ENCODE measurements at regions not wholly inside any gene's neighbourhood (a gene's known extent, or its start where the extent isn't known, plus 50 kb on each side); places are given as distances from the start of the nearest gene placed in this dataset.
"Not testable (repeated sequence)": the region's sequence is repeated elsewhere in the genome, so short reads cannot be mapped to it uniquely, and the experiment has no call there.

GRCh38 chr5:57937025-57937424 lies 454.4 kb upstream of the ACTBL2 start:
- no peak for DNase-seq

DNA sequence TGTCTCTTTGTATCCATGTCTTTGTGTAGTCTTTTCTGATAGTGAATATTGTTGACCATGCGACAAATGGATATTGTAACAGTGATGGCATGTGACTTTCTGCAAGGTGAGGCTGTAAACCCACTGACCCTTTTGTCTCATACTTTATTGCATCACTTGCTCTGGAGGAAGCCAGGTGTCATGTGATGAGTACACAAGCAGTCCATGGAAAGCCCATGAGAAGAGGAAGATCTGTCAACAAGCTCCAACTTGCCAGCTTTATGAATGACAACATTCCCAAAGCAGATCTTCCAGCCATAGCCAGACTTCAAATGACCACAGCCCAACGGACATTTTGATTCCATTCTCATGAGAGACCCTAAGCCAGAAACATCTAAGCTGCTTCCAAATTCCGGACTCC lies 450.1 kb upstream of the ACTBL2 start:
- no peak for DNase-seq

- no peak for DNase-seq
Observed at GRCh38 chr5:57931807-57932206, 449.2 kb upstream of the ACTBL2 start.

DNA sequence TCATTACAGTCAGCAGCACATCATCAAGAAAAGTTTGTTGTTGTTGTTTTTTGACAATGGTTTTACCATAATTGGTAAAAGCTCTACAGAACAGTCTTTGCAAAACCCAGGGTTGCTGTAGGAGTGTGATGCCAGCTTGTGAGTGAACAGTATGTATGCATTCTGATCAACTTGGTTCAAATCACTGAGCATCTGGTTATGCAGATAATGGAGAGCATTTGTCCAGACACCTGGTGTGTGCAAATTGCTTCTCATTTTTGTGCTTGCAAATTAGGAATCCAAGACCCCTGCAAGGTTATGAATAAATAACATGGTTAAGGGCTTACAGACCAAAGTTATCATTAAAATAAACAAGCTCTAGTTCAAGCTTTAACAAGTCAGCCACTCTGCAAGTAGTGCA lies 448.7 kb upstream of the ACTBL2 start:
- no peak for DNase-seq

- no peak for DNase-seq
Observed at GRCh38 chr5:57929271-57929670, 446.7 kb upstream of the ACTBL2 start.

- not testable (repeated sequence) for DNase-seq
Observed at GRCh38 chr5:57923094-57923493, 440.5 kb upstream of the ACTBL2 start.

GRCh38 chr5:57917004-57917403 lies 434.4 kb upstream of the ACTBL2 start:
- DNase-seq: no peak

DNA sequence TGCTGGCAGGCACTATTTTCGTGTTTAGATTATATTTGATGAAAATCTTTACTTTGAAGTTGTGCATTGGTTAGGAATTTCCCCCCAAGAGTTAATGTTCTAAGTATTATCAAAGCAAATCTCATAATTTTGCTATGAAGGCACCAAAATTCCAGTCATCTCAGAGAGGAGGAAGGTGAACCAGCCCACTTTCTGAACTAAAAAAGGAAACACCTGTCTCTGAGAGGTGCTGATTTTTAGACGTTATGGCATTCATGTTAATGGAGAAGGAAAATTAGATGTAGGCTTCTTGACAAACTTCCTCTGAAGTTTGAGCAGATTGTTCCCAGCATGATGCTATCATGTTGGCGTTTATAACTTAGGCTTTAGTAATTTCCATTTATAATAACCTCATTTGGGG lies 432.9 kb upstream of the ACTBL2 start:
- no peak for DNase-seq

DNA sequence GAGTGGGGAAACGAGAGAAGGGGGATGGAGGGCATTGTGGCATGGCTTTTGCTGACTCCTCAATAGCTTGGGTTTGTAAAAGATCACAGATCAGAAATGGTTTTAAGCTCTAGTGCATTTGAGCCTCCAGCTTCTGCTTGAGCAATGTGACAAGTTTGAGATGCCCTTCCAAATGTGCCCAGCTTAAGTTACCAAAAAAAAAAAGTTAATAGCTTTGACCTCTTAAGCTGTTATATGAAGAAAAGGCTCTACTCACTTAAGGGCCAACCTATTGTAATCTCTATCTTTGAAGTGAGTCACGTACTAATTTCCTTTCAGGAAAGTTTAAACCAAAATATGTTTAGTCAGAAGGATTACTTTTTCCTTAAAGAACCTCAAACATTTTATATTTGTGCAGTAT lies 428.8 kb upstream of the ACTBL2 start:
- DNase-seq: no peak

GRCh38 chr5:57906671-57907070 lies 424.1 kb upstream of the ACTBL2 start:
- no peak for DNase-seq

GRCh38 chr5:57903458-57903857 lies 420.8 kb upstream of the ACTBL2 start:
- DNase-seq: no peak

DNA sequence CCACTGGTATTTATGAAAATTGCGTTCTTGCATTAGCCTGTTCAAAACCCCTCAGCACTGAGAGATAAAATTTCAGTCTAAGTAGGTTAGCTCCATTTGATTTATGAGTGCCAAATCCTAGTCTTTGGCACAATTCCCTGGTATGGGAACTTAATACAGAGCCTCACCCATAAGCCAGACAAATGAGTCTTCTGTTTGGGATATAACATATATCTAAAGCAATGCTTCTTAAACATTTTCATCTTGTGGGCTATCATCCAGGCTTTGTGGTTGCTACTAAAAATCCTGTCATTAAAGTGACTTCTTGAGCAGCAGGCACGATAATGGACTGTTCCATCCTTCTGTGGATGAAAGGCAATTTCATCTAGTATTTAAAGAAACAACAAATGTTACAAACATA lies 419.5 kb upstream of the ACTBL2 start:
- no peak for DNase-seq

GRCh38 chr5:57900381-57900944 lies 417.9 kb upstream of the ACTBL2 start:
- DNase-seq: no peak

DNA sequence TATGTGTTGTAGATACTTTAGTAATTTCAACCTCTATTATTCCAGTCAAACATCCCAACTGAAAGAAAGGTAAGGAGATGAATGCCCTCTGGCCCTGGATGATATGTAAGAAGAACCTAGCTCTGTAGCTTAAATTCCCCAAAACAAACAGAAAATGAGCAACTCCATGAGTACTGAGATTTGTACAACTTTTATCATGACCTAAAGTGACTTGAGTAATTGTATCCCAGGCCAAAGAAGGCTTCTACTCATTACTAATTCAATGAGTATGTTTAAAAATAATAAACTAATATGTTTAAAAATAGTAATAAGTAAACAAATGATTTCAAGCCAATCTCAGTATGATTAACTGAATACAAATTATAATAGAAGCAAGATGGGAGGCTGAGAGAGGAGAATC lies 414.0 kb upstream of the ACTBL2 start:
- no peak for DNase-seq

DNA sequence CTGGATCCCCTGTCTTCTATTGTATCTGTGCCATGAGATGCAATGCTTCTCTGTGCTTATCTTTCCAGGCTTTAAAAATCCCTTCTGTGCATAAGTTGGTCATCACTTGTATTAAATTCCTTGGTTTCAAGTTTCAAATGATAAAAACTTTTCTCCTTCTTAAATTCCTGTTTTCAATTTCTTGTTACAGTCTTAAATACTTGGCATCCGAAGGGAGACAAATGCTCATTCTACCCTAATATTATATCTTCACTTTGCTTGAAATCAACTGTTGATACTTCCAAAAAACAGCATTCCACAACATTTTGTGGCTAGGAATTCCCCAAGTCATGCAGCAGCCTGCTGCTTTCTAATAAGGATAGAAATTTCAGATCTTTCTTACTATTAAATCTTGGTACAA lies 413.2 kb upstream of the ACTBL2 start:
- no peak for DNase-seq

DNA sequence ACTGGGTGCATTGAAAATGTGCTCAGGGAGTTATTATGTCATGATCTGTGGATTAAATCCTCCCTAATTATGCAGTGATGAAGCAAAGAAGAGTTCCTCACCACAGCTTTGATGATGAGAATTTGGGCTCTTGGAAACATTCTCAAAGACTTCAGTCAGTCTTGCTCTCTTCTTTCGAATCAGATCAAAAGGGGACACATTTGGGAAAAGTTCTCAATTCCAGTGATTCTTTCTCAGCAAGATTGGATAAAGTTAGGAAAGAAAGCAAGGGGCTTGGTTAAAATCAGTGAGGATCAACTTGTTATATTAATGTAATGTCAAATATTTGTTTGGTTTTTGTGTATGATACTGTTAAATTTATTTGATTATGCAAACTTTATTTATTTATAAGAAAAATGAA lies 411.3 kb upstream of the ACTBL2 start:
- no peak for DNase-seq

- no peak for DNase-seq
Observed at GRCh38 chr5:57891443-57891842, 408.8 kb upstream of the ACTBL2 start.

DNA sequence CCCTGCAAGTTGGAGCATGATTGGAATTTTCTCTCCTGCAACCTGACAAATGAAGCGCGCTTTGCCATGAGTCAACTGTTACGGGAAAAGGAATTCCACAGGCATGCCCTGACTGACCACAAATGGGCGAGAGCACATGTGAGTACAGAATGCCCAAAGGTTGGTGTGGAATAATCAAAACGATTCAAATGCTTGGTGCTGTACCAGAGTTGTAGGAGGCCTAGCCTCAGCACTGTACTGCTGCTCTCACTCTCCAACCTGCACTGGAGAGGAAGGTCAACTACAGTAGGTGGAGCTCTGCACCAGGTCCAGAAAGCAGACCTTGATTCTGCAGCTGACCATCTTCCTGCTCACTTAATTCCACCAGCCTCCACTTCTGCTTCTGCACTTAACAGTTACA lies 406.9 kb upstream of the ACTBL2 start:
- DNase-seq: no peak

- no peak for DNase-seq
Observed at GRCh38 chr5:57887851-57888621, 405.4 kb upstream of the ACTBL2 start.

DNA sequence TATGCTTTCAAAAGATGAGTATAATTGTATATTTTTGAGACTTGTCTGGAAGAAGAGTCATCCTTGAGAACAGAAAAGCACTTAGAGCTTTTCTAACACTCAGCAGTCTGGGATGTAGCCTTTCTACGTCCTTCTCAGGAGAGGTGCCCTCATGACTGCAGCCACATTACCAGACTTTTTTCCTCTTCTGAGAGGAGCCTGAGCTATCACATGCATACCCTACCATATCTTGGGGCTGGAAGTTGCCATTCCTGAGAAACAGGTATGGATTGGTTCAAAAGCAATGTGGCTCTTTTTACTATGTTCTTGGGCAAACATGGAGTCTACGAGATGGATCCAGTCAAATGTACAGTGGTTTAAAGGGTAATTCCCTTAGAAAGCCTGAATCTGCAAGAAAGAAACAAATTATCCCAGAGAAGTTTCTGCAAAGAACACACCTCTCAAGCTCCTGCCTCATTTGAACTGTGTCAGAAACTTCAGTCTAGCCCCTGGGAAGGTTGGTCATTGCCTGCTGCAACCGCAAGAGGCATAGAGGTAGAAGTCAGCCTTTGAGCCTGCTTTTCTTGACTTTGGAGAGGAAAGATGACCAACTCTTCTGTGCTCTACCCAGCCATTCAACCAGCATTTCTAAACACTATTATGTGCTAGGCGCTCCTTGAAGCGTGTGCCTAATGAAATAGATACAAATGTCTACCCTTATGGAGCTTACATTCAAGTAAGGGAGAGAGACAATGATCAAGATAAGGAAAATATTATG lies 401.9 kb upstream of the ACTBL2 start:
- no peak for DNase-seq

DNA sequence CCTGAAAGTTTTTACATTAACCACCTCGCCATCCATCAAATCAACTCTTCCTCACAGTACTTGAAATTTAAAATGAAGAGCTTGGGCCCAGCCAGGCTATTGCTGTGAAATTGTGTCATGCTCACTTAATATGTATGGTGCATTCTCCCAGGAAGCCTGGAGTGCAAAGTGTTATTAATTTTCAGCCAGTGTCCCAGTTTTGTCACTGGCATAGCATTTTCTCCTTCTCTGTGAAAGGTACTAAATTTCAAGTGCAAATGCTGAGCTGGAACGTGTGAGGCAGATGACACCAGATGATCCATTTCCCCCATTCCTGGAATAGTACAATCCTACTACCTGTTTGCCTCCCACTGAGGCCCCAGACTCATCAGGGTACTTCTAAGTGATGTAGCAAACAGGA lies 397.6 kb upstream of the ACTBL2 start:
- no peak for DNase-seq

DNA sequence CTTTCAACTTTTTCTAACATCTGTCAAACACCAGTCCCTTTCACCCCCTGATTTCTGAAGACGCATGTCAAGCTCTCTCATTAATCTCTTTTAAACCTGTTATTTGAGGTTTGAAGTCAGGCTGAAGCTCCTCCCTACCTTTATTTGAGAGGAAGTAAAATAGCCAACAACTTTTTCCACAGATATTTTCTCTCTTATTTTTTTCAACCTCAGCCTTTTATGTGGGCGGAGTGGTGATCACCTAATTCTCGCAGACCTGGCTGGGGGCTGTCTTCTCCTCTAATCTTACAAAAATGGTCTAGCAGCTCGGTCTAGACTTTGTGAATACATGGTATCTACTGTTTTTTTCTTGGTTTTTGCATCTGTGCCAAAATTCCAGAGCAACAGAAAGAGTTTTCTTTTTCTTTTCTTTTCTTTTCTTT lies 395.7 kb upstream of the ACTBL2 start:
- DNase-seq: no peak

GRCh38 chr5:57871496-57871895 lies 388.9 kb upstream of the ACTBL2 start:
- DNase-seq: no peak

DNA sequence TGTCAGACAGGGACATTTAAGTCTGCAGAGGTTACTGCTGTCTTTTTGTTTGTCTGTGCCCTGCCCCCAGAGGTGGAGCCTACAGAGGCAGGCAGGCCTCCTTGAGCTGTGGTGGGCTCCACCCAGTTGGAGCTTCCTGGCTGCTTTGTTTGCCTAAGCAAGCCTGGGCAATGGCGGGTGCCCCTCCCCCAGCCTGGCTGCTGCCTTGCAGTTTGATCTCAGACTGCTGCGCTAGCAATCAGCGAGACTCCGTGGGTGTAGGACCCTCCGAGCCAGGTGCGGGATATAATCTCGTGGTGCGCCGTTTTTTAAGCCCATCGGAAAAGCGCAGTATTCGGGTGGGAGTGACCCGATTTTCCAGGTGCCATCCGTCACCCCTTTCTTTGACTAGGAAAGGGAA lies 387.7 kb upstream of the ACTBL2 start:
- DNase-seq: not testable (repeated sequence)

Measured in activated T-cell treated with anti-CD3 and anti-CD28 coated beads for 4 hours (primary cell).